GM23248 (cell line): ENCODE measurements at regions not wholly inside any gene's neighbourhood (a gene's known extent, or its start where the extent isn't known, plus 50 kb on each side); places are given as distances from the start of the nearest gene placed in this dataset.

ENCODE experiments used
- EZH2 ChIP-seq: fragments of 200-600 bp; sonication (generic); IDR thresholded peaks from 2 replicates; pipeline ENCODE4 v1.6.1; 2018; ENCODE audit warnings: antibody characterized with exemption, mild to moderate bottlenecking; ENCODE audit not compliant: insufficient read depth, poor library complexity, severe bottlenecking
- EZH2phosphoT487 ChIP-seq: fragments of 200-600 bp; sonication (generic); IDR thresholded peaks from 2 replicates; pipeline ENCODE4 v1.6.1; 2018; ENCODE audit warnings: antibody characterized with exemption, moderate library complexity, mild to moderate bottlenecking, low read depth; ENCODE audit not compliant: insufficient read depth

DNA sequence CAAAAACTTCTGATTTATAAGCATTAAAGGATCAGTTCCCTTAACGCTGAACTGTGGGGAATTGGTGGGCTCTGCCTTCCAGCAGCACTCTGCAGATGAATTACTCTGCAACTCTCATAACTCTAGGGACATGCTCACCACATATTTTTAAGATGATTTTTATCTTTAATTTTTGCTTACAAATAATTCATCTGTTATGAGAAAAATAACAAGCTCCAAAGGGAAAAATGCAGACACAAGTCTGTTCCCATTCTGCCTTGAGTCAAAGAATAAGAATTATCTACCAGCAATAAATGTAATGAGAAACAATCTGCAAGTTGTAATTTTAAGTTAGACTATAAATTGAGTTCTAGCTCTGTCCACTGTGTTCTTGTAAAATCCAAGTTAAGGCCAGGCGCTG lies 133.1 kb upstream of the MDM1 start:
- no peak for TF ChIP-seq EZH2
- no peak for TF ChIP-seq EZH2phosphoT487
